Breast epithelium (tissue), 4 donors: ENCODE measurements at regions not wholly inside any gene's neighbourhood (a gene's known extent, or its start where the extent isn't known, plus 50 kb on each side); places are given as distances from the start of the nearest gene placed in this dataset.

Source experiments
- DNase-seq, 2 donors: peaks; one replicate each; pipeline ENCODE4 v3.0.0-alpha.2; 2019; ENCODE audit warnings: low spot score in 2 of 2
- H3K27ac ChIP-seq, 2 donors: fragments of 200-600 bp; sonication (generic) in 1 of 2; one replicate each; pipeline ENCODE4 v1.5.1; 2016 to 2019; ENCODE audit warnings: mild to moderate bottlenecking in 1 of 2
- H3K27me3 ChIP-seq, 2 donors: fragments of 200-600 bp; sonication (generic) in 1 of 2; one replicate each; pipeline versions ENCODE4 v1.5.1 to v1.6.0; 2017 to 2019; ENCODE audit warnings: control low read depth in 1 of 2, mild to moderate bottlenecking in 1 of 2
- H3K36me3 ChIP-seq: fragments of 200-600 bp; one replicate; pipeline ENCODE4 v1.5.1; 2019
- H3K4me1 ChIP-seq, 2 donors: fragments of 200-600 bp; sonication (generic); one replicate each; pipeline ENCODE4 v1.5.1; 2016 to 2019; ENCODE audit warnings: control low read depth in 1 of 2
- H3K4me3 ChIP-seq, 3 donors: fragments of 200-600 bp; sonication (generic); 1 replicate in 2 of 3; 2 replicates in 1 of 3; pipeline ENCODE4 v1.5.1; 2016 to 2019; ENCODE audit warnings: mild to moderate bottlenecking in 3 of 3, moderate library complexity in 2 of 3
- H3K9me3 ChIP-seq, 2 donors: fragments of 200-600 bp; sonication (generic) in 1 of 2; one replicate each; pipeline ENCODE4 v1.5.1; 2016 to 2019; ENCODE audit warnings: control low read depth in 1 of 2
- CTCF ChIP-seq, 3 donors: fragments of 450-650 bp; IDR thresholded peaks; one replicate each; pipeline ENCODE4 v1.5.1; 2016 to 2017; ENCODE audit warnings: antibody characterized with exemption in 3 of 3, mild to moderate bottlenecking in 3 of 3, moderate library complexity in 3 of 3
- POLR2A ChIP-seq: fragments of 450-650 bp; IDR thresholded peaks from one replicate; pipeline ENCODE4 v1.6.1; 2016; ENCODE audit warnings: antibody characterized with exemption, mild to moderate bottlenecking, moderate library complexity
- POLR2AphosphoS5 ChIP-seq, 3 donors: sonication (generic); formaldehyde crosslinking; IDR thresholded peaks; one replicate each; pipeline ENCODE4 v1.6.1; 2017; ENCODE audit warnings: antibody characterized with exemption in 3 of 3
- intact Hi-C: fragments of 100-400 bp; cut with DNase I; formaldehyde crosslinking; loops from one replicate; pipeline ENCODE4 v1.15.1; 2023; ENCODE audit warnings: low total_unique reads

- H3K27me3 ChIP-seq, result peaks cover 20 to 55% of the 10 kb centered on the region in 2 donors
- no peak for DNase-seq
These were observed 73.7 kb downstream of the INSIG1 start for GRCh38 chr7:155371331-155371883.

GRCh38 chr7:155371884-155372781 is 74.5 kb downstream of the INSIG1 start:
- TF ChIP-seq CTCF (IDR thresholded peaks at IDR 0.05) (no peak), POLR2A (no peak), POLR2AphosphoS5 (IDR thresholded peaks at IDR 0.05) (no peak)
- H3K4me3 ChIP-seq, result peak overlapping the region in 1 of 3 donors; percentile 61
- H3K4me1 ChIP-seq, result peaks cover 6 to 20% of the 10 kb centered on the region in 2 donors
- DNase-seq, result no peak
- intact Hi-C loops, result no loop called here
- peaks cover 20 to 62% of the 10 kb centered on the region in 2 donors for H3K27me3 ChIP-seq
- H3K27ac ChIP-seq, result no peak overlapping the region
- no peaks in the 10 kb centered on the region for H3K36me3 ChIP-seq
- H3K9me3 ChIP-seq, result no peaks in the 10 kb centered on the region

More at GRCh38 chr7:155371331-155371883, 73.7 kb downstream of the INSIG1 start:
- Histone ChIP-seq H3K9me3 (no peaks in the 10 kb centered on the region), H3K27ac (no peak overlapping the region), H3K4me3 (no peak overlapping the region), H3K4me1 (peaks cover 6 to 20% of the 10 kb centered on the region in 2 donors), H3K36me3 (no peaks in the 10 kb centered on the region)
- intact Hi-C loops, result no loop called here
- TF ChIP-seq CTCF (IDR thresholded peaks at IDR 0.05), result no peak
- no peak for TF ChIP-seq POLR2AphosphoS5 (IDR thresholded peaks at IDR 0.05)
- TF ChIP-seq POLR2A, result no peak

GRCh38 chr7:155372782-155373358 is 75.2 kb downstream of the INSIG1 start:
- no peak for TF ChIP-seq POLR2A
- TF ChIP-seq CTCF (IDR thresholded peaks at IDR 0.05), result no peak
- TF ChIP-seq POLR2AphosphoS5 (IDR thresholded peaks at IDR 0.05), result no peak
- peak overlapping the region; percentile 17 to 61 (median 22) for H3K4me3 ChIP-seq
- H3K27ac ChIP-seq, result no peak overlapping the region
- intact Hi-C loops, result no loop called here
- peaks cover 6 to 24% of the 10 kb centered on the region in 2 donors for H3K4me1 ChIP-seq
- no peaks in the 10 kb centered on the region for H3K36me3 ChIP-seq
- H3K27me3 ChIP-seq, result peaks cover 20 to 69% of the 10 kb centered on the region in 2 donors
- no peaks in the 10 kb centered on the region for H3K9me3 ChIP-seq
- DNase-seq, result no peak

GRCh38 chr7:155373359-155374273 is 75.9 kb downstream of the INSIG1 start:
- Histone ChIP-seq H3K4me1 (peaks cover 6 to 28% of the 10 kb centered on the region in 2 donors), H3K4me3 (peak overlapping the region; percentile 17 to 61 (median 22)), H3K27me3 (peaks cover 22 to 77% of the 10 kb centered on the region in 2 donors), H3K27ac (no peak overlapping the region), H3K36me3 (no peaks in the 10 kb centered on the region), H3K9me3 (no peaks in the 10 kb centered on the region)
- TF ChIP-seq POLR2A (no peak), CTCF (IDR thresholded peaks at IDR 0.05) (no peak), POLR2AphosphoS5 (IDR thresholded peaks at IDR 0.05) (no peak)
- intact Hi-C loops, result no loop called here
- DNase-seq, result no peak
